ENCODE measurements at regions not wholly inside any gene's neighbourhood (a gene's known extent, or its start where the extent isn't known, plus 50 kb on each side); places are given as distances from the start of the nearest gene placed in this dataset.

DNA sequence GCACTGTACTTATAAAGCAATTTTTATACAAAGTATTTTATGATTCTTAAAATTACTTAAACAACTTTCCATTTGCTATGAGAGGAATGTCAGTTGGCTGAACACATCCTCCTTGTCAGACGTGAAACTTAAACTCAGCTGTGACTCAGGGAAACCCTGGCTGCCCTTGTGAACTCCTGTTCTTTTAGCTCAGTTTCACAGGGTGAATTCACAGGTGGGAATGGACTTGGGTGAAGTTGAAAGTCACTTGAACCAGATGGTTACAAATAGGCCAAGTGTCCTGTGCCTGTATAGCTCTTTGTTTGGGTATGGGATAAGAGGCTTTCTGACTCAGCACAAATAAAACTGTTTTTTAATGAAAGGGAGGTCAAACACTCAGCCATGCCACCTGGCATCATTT lies 67.4 kb upstream of the FAM47B start:
- FAIRE-seq = no peak

DNA sequence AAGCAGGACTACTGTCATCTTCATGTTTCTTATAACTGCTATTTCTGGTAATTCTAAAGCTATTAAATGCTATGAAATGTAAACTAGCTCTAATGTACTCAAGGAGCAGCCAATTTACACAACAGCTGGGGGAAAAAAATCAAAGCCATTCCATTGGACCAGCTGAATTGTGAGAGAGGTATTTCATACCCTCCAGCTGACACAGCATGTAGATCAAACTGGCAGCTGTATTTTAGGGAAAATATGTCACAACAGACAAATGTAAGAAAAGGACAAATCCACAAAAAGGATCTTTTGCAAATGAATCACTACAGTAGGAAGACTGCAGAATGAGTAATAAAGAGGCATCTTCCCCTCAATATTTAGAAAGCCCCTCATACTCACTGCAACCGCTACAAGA lies 65.2 kb upstream of the FAM47B start:
- no peak for FAIRE-seq

DNA sequence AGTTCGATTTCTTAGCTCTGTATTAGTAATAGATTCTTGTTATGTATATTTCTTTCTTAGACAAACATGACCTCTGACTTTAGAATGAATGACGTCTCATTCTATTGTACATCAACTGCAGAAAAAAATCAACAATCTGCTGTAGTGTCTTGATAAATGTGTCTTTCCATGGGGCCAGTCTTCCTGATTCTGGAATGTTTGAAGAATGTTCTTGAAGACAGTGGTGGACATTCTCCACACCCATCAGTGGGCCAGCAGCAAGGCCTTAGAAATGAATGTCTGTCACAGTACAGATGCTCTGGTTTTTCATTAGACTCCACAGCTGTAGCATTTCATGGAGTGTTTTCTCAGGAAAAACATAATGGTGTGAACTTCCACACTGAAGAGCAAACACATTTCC lies 63.2 kb upstream of the FAM47B start:
- FAIRE-seq = no peak

DNA sequence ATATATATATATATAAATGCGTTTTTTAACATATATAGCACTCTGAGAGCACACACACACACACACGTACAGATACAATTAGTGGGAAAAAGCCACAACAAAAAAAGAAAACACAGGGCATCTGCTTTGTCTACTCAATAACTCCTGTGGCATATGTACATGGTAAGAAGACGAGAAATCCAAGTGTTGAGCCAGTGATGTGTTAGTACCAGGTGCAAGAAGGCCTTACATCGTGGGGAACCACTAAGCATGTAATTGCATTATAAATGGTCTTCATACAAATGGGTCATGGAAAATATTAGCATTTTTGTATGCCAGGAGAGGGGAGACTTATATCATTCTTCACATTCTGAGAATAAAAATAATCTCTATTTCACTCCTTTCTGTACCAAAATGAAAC lies 62.7 kb upstream of the FAM47B start:
- FAIRE-seq = no peak

GRCh38 chrX:34880656-34881055 lies 61.9 kb upstream of the FAM47B start:
- FAIRE-seq = peak; percentile 10

- no peak for FAIRE-seq
These were observed 60.9 kb upstream of the FAM47B start for GRCh38 chrX:34881671-34882070.

GRCh38 chrX:34884817-34885216 lies 57.8 kb upstream of the FAM47B start:
- no peak for FAIRE-seq

DNA sequence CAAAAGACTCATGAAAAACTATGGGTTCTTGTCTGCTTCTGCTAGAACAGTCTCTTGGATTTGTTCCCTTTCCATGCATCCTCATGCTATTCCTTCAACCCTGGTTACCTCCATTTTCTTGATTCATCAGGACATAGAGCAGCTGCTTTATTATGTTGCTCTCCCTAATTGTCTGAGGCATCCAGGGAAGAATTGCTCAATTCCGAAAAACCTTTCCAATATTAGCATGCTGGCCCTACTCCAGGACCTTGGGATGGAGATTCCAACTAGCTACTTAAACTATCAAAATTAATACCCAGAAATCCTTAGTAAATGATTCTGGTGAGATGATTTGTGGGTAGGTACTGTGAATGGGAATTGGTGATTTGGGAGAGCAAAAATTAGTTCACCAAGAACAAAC lies 56.6 kb upstream of the FAM47B start:
- no peak for FAIRE-seq

GRCh38 chrX:34891391-34891790 lies 51.2 kb upstream of the FAM47B start:
- peak; percentile 55 for FAIRE-seq
